Muscle of leg (tissue), 3 donors: ENCODE measurements at regions not wholly inside any gene's neighbourhood (a gene's known extent, or its start where the extent isn't known, plus 50 kb on each side); places are given as distances from the start of the nearest gene placed in this dataset.
A peak's percentile ranks its signal among the peaks of the same experiment; 100 is the strongest.

Experiments
- DNase-seq: peaks from one replicate; pipeline ENCODE4 v3.0.0; 2013
- H3K27ac ChIP-seq: one replicate; pipeline ENCODE4 v1.5.1; 2013; ENCODE audit warnings: mild to moderate bottlenecking, low read length, control low read depth
- H3K27me3 ChIP-seq: one replicate; pipeline ENCODE4 v1.6.1; 2013; ENCODE audit warnings: low read length; ENCODE audit not compliant: control insufficient read depth, insufficient read depth
- H3K36me3 ChIP-seq: one replicate; pipeline ENCODE4 v1.6.1; 2013; ENCODE audit warnings: low read length; ENCODE audit not compliant: control insufficient read depth, insufficient read depth
- H3K4me1 ChIP-seq: one replicate; pipeline ENCODE4 v1.6.1; 2013; ENCODE audit warnings: low read length; ENCODE audit not compliant: control insufficient read depth, insufficient read depth
- H3K4me3 ChIP-seq: one replicate; pipeline ENCODE4 v1.5.1; 2013; ENCODE audit warnings: low read length, control low read depth
- H3K9me3 ChIP-seq: replicated peaks from 2 replicates; pipeline ENCODE4 v1.6.1; 2013; ENCODE audit warnings: low read depth, low read length; ENCODE audit not compliant: control insufficient read depth
- WGBS: methylation state at CpG from one replicate; pipeline ENCODE4 v1.1.5; 2013; ENCODE audit warnings: missing lambda C conversion rate; ENCODE audit not compliant: insufficient coverage; 5-methylcytosine and 5-hydroxymethylcytosine counted together

DNA sequence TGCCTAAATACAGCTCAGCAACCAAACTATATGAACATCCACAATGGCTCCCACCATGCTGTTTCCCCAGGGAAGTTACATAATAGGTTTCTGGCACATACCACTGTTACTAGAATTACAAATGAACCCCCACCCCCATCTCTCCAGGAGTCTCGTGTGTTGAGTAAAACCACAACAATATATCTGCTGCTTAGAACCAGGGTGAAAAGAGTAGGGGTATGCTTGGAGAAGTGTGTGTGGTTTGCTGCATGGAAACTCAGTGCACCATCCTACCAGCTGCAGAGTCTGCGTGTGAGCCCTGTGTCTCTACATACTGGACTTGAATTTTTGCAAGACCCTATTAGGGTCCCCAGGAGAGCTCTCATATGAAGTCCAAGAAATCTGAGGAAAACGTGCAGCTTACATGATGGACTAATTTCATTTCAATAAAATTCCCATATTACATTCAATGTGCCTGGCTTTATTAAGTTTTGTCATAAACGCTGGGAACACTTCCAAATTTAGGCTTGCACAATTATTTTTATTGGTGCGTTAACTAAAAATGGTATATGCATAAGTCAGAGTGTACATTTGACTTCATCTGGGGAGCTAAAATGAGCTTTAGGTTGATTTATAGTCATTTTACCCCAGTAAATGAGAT, 104.5 kb upstream of the NFIB start:
- Histone ChIP-seq H3K27me3 (no peaks in the 10 kb centered on the region), H3K36me3 (no peaks in the 10 kb centered on the region), H3K9me3 (peaks cover 5% of the 10 kb centered on the region), H3K27ac (peak overlapping the region; percentile 86), H3K4me1 (peaks cover 7% of the 10 kb centered on the region), H3K4me3 (no peak overlapping the region)
- DNase-seq: peak; percentile 91
- 35% methylated on average over 2 of the region's 5 CpGs for WGBS

GRCh38 chr9:14417237-14417636, 103.3 kb upstream of the NFIB start:
- Histone ChIP-seq H3K36me3 (no peaks in the 10 kb centered on the region), H3K27ac (no peak overlapping the region), H3K27me3 (no peaks in the 10 kb centered on the region), H3K4me3 (no peak overlapping the region), H3K9me3 (peaks cover 5% of the 10 kb centered on the region), H3K4me1 (peaks cover 7% of the 10 kb centered on the region)
- peak; percentile 62 for DNase-seq
- WGBS: no CpG with 5 or more reads among the region's 3 CpGs

DNA sequence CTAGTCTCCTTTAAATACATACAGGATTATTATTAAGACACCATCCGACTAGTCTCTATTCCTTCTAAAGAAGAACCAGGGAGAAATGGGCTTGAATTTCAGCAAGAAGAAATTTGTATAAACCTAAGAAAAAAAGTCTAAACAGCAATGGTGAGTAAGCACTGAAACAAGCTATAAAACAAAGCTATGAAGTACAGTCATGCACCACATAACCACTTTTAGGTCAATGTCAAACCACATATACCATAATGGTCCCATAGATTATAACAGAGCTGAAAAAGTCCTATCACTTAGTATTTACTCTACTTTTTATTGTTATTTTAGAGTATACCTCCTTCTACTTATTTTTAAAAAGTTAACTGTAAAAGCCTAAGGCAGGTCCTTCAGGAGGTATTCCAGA, 102.0 kb upstream of the NFIB start:
- no CpG with 5 or more reads among the region's 1 CpG for WGBS
- no peak overlapping the region for H3K27ac ChIP-seq

DNA sequence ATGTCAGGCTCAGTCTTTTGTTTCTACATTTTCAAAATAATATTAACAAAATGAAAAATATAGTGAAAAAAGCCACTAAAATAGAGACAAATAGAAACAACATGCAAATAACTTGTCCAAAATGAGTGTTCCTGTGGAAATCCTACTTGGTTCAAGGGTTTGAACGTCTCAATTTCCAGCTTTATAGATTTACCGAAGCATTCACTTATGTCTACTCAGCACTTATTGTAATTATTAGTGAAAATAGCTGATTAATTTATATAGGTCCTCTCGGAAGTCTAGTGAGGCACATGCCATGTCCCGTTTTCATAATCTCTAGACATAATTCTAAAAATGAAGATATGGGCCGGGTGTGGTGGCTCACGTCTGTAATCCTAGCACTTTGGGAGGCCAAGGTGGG, 99.9 kb upstream of the NFIB start:
- H3K9me3 ChIP-seq: peaks cover 5% of the 10 kb centered on the region
- WGBS: no CpG with 5 or more reads among the region's 6 CpGs

More for the DNA sequence above, 102.0 kb upstream of the NFIB start:
- Histone ChIP-seq H3K4me1 (peaks cover 7% of the 10 kb centered on the region), H3K4me3 (no peak overlapping the region), H3K36me3 (no peaks in the 10 kb centered on the region), H3K27me3 (no peaks in the 10 kb centered on the region), H3K9me3 (peaks cover 5% of the 10 kb centered on the region)
- DNase-seq: no peak

GRCh38 chr9:14412775-14413174, 98.8 kb upstream of the NFIB start:
- H3K27me3 ChIP-seq: no peaks in the 10 kb centered on the region
- H3K4me1 ChIP-seq: peaks cover 2% of the 10 kb centered on the region
- H3K9me3 ChIP-seq: peaks cover 5% of the 10 kb centered on the region
- H3K27ac ChIP-seq: no peak overlapping the region
- DNase-seq: no peak
- 60% methylated on average over 1 of the region's 2 CpGs for WGBS
- H3K4me3 ChIP-seq: no peak overlapping the region
- H3K36me3 ChIP-seq: no peaks in the 10 kb centered on the region

More for the DNA sequence above, 99.9 kb upstream of the NFIB start:
- H3K27ac ChIP-seq: no peak overlapping the region
- no peaks in the 10 kb centered on the region for H3K36me3 ChIP-seq
- DNase-seq: no peak
- no peaks in the 10 kb centered on the region for H3K27me3 ChIP-seq
- peaks cover 7% of the 10 kb centered on the region for H3K4me1 ChIP-seq
- H3K4me3 ChIP-seq: no peak overlapping the region

- no peak overlapping the region for H3K27ac ChIP-seq
- H3K36me3 ChIP-seq: no peaks in the 10 kb centered on the region
- no CpG with 5 or more reads among the region's 2 CpGs for WGBS
- H3K9me3 ChIP-seq: peaks cover 6% of the 10 kb centered on the region
- H3K4me1 ChIP-seq: peaks cover 6% of the 10 kb centered on the region
- no peaks in the 10 kb centered on the region for H3K27me3 ChIP-seq
- no peak for DNase-seq
- H3K4me3 ChIP-seq: no peak overlapping the region
Observed at GRCh38 chr9:14406463-14406862, 92.5 kb upstream of the NFIB start.

DNA sequence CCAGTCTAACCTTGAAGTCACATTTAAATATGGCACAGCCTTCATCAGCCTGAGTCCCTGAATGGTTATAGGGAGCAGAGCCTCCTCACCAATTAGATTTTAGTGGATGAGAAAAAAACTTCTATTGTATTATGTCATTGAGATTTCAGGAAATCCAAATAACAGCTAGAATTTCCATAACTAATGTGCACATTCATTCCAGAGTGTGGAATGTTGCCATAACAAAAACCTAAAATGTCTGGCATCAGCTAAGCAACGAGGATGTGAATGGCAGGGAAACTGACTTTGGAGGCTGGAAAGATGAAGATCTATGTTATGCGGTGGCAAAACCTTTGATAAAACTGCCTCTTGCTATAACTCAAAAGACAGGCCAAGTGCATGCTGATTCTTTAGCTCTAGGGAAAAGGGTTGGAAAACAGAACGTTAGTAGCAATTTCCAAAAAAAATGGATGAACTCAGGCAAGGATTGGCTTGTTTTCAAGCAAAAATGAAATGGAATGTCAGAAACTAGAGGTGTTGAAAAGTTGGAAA, 91.3 kb upstream of the NFIB start:
- H3K4me1 ChIP-seq: peaks cover 12% of the 10 kb centered on the region
- no peak overlapping the region for H3K4me3 ChIP-seq
- H3K27ac ChIP-seq: no peak overlapping the region
- peaks cover 6% of the 10 kb centered on the region for H3K9me3 ChIP-seq
- DNase-seq: peak; percentile 66
- WGBS: 44% methylated on average over 2 of the region's 3 CpGs
- no peaks in the 10 kb centered on the region for H3K27me3 ChIP-seq
- H3K36me3 ChIP-seq: no peaks in the 10 kb centered on the region

DNA sequence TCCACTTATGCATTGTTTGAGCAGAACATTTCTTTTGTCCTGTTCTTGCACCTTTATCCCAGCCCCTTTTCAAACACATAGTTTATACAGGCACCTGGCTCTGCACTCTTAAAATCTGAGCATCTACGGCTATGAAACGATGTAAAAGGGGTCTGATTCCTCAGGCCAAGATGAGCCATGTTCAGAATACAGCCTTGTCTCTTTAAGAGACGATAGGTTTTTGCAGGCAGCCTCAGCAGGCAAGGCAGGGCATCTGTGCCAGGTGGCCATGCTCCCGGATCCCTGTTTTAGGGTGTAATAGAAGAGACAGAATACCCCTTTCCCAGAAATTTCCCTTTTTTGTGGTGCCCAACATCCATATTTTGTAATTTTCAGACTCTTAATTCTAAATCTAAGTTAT, 89.1 kb upstream of the NFIB start:
- Histone ChIP-seq H3K27ac (peak overlapping the region; percentile 39), H3K4me3 (no peak overlapping the region), H3K9me3 (peaks cover 6% of the 10 kb centered on the region), H3K36me3 (no peaks in the 10 kb centered on the region), H3K27me3 (no peaks in the 10 kb centered on the region), H3K4me1 (peaks cover 12% of the 10 kb centered on the region)
- DNase-seq: peak; percentile 65
- WGBS: 17% methylated on average over 2 of the region's 4 CpGs

DNA sequence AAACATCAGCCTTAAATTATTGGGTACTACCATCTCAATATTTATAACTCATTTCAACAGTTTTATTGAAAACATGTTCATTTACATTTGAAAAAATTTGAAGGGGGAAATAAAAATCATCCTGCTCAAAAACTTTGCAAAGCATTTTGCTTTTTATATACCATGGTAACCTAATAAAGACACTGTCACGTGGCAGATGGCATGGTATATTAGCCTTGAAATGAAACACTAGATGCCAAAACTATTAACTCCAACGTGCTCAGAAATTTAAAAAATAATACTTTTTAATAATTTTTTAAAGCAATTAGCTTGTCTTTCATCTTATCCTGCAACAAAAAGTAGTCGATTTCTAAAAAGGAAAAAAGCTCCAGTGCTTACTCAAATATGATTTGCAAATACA, 88.6 kb upstream of the NFIB start:
- Histone ChIP-seq H3K36me3 (no peaks in the 10 kb centered on the region), H3K27me3 (no peaks in the 10 kb centered on the region), H3K27ac (no peak overlapping the region), H3K9me3 (peaks cover 6% of the 10 kb centered on the region), H3K4me3 (no peak overlapping the region), H3K4me1 (peaks cover 12% of the 10 kb centered on the region)
- no CpG with 5 or more reads among the region's 3 CpGs for WGBS
- DNase-seq: peak; percentile 55

DNA sequence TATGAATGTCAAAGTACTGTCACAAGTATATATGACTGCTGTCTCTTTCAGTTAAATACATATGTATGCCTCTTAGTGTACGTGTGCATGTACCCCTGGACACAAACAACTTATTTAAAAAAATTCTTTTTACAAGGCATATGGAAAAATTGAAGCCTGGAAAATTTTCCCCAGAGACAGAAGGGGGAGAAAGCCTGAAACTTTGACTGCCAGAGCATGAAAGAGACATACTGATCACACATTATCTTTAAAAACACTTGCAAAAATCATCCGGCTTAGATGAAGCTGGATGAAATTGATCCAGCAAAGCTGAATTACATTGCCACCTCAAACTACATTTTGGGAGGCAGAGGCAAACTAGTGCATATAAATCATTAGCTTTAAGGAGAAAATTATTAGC, 88.0 kb upstream of the NFIB start:
- no peaks in the 10 kb centered on the region for H3K36me3 ChIP-seq
- H3K27ac ChIP-seq: peak overlapping the region; percentile 48
- no peaks in the 10 kb centered on the region for H3K27me3 ChIP-seq
- no CpG with 5 or more reads among the region's 2 CpGs for WGBS
- H3K4me1 ChIP-seq: peaks cover 12% of the 10 kb centered on the region
- DNase-seq: peak; percentile 85
- no peak overlapping the region for H3K4me3 ChIP-seq
- peaks cover 6% of the 10 kb centered on the region for H3K9me3 ChIP-seq

- H3K27ac ChIP-seq: peak overlapping the region; percentile 43
- peak; percentile 92 for DNase-seq
Observed at GRCh38 chr9:14400658-14400995, 86.7 kb upstream of the NFIB start.

More at GRCh38 chr9:14400658-14400995, 86.7 kb upstream of the NFIB start:
- no peaks in the 10 kb centered on the region for H3K36me3 ChIP-seq
- WGBS: 11% methylated on average over 2 of the region's 6 CpGs
- no peaks in the 10 kb centered on the region for H3K9me3 ChIP-seq
- H3K27me3 ChIP-seq: no peaks in the 10 kb centered on the region
- H3K4me3 ChIP-seq: no peak overlapping the region
- H3K4me1 ChIP-seq: peaks cover 14% of the 10 kb centered on the region
